A549 (cell line): ENCODE measurements at regions not wholly inside any gene's neighbourhood (a gene's known extent, or its start where the extent isn't known, plus 50 kb on each side); places are given as distances from the start of the nearest gene placed in this dataset.

Experiments
- CEBPB ChIP-seq, 2 experiments: fragments of >200 bp in 1 of 2; sonication (Bioruptor Twin) in 1 of 2; formaldehyde crosslinking in 1 of 2; IDR thresholded peaks; 2 replicates each; pipeline ENCODE4 v1.6.1; 2012 to 2016
- MYC ChIP-seq: IDR thresholded peaks from 2 replicates; pipeline ENCODE4 v1.6.1; 2012; ENCODE audit warnings: mild to moderate bottlenecking, inconsistent platforms, low read length, improper control_type of control experiment, borderline replicate concordance
- POLR2A ChIP-seq: IDR thresholded peaks from 2 replicates; pipeline ENCODE4 v1.6.1; 2012; ENCODE audit warnings: mild to moderate bottlenecking, low read length
- TP53 ChIP-seq: fragments of 250-450 bp; sonication (Bioruptor Pico); IDR thresholded peaks from 2 replicates; pipeline ENCODE4 v1.5.0; 2021; ENCODE audit warnings: mild to moderate bottlenecking, moderate library complexity
- TF ChIP-seq, protein P1 (sequence below): fragments of >200 bp; sonication (Bioruptor Twin); formaldehyde crosslinking; IDR thresholded peaks from 3 replicates; pipeline ENCODE4 v1.5.1; 2016
- TF ChIP-seq, protein P2 (sequence below): fragments of >200 bp; sonication (Bioruptor Twin); formaldehyde crosslinking; IDR thresholded peaks from 3 replicates; pipeline ENCODE4 v1.6.1; 2016

DNA sequence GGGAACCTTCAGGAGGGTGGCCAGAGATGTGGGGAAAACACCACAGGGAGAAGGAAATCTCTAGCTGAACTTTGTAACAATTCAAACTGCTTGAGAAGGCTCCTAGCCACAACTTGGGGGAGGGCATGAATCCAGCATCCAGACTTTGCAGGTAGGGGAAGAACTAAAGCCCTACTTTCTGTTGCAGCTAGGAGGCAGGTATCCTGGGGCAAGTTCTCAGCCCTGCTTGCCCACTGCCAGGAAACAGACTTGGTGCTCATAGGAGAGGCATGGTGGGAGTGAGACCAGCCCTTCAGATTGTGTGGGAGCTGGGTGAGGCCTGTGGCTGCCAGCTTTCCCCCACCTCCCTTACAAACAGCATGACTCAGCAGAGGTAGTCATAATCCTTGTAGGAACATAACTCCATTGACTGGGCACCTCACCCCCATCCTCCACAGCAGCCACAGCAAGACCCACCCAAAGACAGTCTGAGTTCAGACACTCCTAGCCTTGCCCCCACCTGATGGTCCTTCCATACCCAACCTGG is 209.5 kb upstream of the CPEB2 start:
- TF ChIP-seq POLR2A = no peak
- TF ChIP-seq, protein P1, sequence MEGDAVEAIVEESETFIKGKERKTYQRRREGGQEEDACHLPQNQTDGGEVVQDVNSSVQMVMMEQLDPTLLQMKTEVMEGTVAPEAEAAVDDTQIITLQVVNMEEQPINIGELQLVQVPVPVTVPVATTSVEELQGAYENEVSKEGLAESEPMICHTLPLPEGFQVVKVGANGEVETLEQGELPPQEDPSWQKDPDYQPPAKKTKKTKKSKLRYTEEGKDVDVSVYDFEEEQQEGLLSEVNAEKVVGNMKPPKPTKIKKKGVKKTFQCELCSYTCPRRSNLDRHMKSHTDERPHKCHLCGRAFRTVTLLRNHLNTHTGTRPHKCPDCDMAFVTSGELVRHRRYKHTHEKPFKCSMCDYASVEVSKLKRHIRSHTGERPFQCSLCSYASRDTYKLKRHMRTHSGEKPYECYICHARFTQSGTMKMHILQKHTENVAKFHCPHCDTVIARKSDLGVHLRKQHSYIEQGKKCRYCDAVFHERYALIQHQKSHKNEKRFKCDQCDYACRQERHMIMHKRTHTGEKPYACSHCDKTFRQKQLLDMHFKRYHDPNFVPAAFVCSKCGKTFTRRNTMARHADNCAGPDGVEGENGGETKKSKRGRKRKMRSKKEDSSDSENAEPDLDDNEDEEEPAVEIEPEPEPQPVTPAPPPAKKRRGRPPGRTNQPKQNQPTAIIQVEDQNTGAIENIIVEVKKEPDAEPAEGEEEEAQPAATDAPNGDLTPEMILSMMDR = no peak
- TF ChIP-seq, protein P2, sequence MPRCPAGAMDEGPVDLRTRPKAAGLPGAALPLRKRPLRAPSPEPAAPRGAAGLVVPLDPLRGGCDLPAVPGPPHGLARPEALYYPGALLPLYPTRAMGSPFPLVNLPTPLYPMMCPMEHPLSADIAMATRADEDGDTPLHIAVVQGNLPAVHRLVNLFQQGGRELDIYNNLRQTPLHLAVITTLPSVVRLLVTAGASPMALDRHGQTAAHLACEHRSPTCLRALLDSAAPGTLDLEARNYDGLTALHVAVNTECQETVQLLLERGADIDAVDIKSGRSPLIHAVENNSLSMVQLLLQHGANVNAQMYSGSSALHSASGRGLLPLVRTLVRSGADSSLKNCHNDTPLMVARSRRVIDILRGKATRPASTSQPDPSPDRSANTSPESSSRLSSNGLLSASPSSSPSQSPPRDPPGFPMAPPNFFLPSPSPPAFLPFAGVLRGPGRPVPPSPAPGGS = no peak
- no peak for TF ChIP-seq TP53 (CRISPR knock-in tag)
- no peak for TF ChIP-seq MYC
- no peak for TF ChIP-seq CEBPB (IDR thresholded peaks at IDR 0.05)
